Stimulated activated CD4-positive, alpha-beta T cell treated with anti-CD3 and anti-CD28 coated beads, Interleukin-4, amount 100 ng/mL, for 48 hours (primary cell): ENCODE measurements at regions not wholly inside any gene's neighbourhood (a gene's known extent, or its start where the extent isn't known, plus 50 kb on each side); places are given as distances from the start of the nearest gene placed in this dataset.
"Not testable (repeated sequence)": the region's sequence is repeated elsewhere in the genome, so short reads cannot be mapped to it uniquely, and the experiment has no call there.

Source experiments
- DNase-seq, 2 donors: peaks; one replicate each; pipeline ENCODE4 v3.0.0-alpha.2; 2020; ENCODE audit warnings: low read depth in 2 of 2

DNA sequence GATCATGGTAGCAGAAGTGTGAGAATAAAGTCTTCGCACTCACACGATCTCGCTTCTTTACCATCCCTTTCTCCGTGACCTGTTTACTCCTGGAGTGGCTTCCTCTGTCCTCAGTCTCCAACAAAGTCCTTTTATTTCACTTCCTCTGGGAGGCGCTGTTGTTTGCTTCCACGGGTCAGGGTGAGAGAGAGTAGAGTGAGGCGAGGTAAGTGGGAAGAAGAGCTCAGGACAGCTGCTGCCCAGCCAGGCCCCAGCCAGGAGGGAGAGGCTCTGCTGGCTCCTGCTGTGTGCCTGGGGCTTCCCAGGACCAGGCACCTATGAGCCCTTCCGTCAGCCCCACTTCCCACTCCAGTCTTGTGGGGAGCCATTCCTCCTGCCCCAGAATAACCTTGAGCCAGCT is 242.1 kb downstream of the FGF9 start:
- DNase-seq, result no peak

- DNase-seq, result no peak
Observed at GRCh38 chr13:21917086-21918015, 246.5 kb downstream of the FGF9 start.

- DNase-seq, result not testable (repeated sequence)
Observed at GRCh38 chr13:21920802-21921201, 249.9 kb downstream of the FGF9 start.

DNA sequence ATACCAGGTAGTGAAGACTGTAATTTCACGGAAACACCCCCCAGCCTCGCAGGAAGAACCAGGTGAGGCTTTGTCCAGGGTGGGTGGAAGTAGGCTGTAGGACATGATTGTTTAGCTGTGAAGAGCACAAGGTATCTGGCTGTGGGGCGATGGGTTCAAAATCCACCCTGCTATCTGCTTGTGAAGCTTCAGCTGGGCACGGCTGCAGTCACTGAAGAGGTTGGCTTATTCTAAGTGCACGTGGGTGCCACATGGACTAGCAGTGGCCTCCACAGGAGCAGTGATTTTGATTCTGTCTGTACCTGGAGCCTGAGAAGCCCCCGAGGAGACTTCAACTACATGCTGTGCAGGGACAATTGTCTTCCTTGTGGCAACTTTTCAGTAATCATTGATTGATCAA is 254.1 kb downstream of the FGF9 start:
- no peak for DNase-seq

DNA sequence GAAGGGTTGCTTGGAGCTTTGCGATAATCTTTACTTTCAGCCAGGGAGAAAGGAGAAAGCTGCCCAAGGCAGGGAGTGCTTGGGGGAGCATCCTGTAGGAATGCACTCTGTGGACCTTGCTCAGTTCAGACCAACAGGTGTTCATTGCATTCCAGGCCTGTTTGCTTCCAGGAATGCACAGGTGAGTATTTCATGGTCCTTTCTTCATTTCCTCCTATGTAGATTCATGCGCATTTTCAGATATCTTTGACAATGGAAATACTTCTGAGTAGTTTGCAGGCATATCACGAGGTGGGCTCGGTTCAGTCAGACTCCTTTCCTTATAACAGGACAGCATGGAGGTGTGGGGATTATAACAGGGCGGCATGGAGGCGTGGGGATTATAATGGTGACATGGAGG is 254.8 kb downstream of the FGF9 start:
- DNase-seq, result no peak

DNA sequence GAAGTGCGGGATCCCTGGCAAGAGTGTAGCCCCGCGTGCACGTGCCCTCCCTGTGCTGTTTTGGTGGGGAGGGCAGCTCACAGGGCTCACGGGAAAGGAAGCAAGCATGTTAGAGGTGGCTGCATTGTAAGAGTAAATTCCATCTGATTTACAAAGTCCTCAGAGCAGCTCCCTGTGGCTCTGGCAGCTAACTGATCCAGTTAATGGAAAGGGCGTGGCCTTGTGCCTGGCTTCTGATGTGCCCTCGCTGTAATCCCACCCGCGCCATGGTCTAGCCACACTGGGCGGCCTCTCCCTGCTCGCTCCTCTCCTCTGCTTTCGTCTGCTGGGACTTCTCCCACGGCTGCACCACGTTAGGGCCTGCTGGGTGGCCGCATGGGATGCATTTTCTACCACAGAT is 258.5 kb downstream of the FGF9 start:
- no peak for DNase-seq

- DNase-seq, result no peak
Observed at GRCh38 chr13:21930536-21930935, 259.7 kb downstream of the FGF9 start.

DNA sequence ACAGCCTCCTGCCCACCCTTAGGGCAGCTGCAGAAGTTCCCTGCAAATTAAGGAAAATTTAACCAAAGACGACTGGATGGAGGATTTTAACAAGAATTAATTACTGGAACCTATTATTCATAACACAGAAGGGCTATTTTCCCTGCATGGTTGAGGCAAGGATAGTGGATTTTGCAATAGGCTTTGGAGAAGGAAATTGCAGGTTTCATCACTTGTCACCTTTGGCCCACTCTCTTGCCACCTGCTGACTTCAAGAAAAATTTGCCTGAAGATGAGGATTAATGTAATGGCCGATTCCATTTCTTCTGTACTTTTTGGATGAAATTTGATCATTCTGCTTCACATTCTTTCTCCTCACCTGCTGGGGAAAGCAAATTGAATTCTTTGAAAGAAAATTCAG is 261.7 kb downstream of the FGF9 start:
- no peak for DNase-seq

DNA sequence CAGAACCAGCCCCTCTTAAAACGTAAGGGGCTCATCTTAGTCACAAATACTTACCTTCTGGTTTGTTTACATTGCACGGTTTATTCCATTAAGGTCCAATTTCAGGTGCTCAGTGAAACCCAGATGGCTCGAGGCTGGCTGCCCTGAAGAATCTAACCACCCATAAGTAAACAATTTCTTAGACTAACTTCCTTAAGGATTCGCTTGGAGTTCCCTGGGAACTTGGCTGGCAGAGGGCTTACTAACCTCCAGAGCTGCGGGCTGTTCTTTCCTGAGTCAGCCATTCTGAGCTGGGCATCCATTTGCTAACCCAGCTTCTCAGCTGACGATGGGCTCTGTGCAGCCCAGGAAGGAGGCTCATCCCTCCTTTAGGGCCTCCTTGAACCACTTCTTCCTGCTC is 262.1 kb downstream of the FGF9 start:
- no peak for DNase-seq

DNA sequence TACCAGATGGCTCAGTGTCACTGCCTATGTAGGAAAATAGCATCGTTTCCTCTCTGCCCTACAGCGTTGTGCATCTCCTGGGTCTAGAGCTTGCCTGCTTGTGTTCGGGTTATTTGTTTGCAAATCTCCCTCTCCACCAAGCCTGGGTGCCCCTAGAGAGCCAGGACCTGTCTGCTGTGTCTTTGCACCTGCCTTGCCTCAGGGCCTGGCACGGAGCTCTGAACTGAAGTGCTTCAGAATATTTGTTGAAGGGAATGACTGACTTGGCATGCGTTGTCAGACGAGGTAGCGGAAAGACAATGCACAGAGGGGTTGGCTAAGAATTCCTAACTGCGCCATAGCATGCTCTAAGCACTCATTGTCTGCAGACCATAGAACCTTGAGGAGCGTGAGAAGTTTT is 263.4 kb downstream of the FGF9 start:
- DNase-seq, result no peak

GRCh38 chr13:21936674-21937073 is 265.8 kb downstream of the FGF9 start:
- no peak for DNase-seq

GRCh38 chr13:21938168-21938567 is 267.3 kb downstream of the FGF9 start:
- no peak for DNase-seq

DNA sequence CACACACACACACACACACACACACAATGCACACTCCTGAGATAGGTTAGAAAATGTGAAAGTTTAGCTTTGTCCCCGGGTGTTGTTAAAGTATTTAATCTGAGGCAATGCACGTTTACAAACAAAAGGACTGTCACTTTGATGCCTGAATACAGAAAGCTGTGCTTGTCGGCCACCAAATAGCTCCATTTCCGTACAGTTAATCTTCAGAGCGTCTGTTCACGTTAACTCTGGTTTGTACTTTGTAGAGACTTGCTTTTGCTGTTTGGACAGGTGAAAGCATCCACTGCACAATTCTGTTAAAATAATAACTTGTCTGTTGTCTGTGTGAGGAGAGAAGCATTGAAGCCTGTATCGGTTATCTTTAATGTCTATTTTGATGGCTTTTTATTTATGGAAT is 267.8 kb downstream of the FGF9 start:
- no peak for DNase-seq

DNA sequence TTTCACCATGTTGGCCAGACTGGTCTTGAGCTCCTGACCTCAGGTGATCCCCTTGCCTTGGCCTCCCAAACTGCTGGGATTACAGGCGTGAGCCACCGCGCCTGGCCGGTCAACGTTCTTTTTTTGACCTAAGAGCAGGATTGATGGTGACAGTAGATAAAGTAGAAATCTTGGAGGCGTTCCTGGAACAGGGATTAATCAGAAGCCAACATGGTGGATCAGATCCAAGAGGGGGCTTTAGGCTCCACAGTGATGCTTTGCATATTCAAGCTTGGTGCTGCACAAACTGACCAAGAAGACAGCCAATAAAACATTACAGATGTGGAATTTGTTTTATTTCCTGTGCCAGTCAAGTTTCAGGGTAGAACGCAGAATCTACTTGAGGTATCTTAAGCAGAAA is 271.2 kb downstream of the FGF9 start:
- DNase-seq, result no peak

- no peak for DNase-seq
Observed at GRCh38 chr13:21944610-21945009, 273.7 kb downstream of the FGF9 start.

GRCh38 chr13:21945195-21945594 is 274.3 kb downstream of the FGF9 start:
- no peak for DNase-seq

DNA sequence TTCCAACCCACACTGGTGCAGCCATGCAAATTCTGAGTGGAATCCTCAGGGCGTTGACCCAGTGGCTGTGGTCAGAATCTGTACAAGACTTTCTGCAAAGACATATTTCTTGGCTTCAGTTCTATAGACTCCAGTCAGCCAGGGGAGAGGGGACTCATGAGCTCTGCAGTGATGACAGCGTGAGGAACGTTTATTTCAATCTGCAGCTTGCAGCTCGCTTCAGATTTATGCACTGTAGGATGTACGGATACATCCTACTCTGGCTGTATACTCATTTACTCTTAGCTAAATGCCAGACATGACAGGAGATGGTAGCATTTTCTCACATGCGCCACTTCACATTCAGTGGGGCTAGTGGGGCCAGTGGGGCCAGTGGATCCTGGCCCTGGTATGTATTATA is 276.1 kb downstream of the FGF9 start:
- no peak for DNase-seq

- DNase-seq, result no peak
Observed at GRCh38 chr13:21948769-21949474, 278.0 kb downstream of the FGF9 start.

DNA sequence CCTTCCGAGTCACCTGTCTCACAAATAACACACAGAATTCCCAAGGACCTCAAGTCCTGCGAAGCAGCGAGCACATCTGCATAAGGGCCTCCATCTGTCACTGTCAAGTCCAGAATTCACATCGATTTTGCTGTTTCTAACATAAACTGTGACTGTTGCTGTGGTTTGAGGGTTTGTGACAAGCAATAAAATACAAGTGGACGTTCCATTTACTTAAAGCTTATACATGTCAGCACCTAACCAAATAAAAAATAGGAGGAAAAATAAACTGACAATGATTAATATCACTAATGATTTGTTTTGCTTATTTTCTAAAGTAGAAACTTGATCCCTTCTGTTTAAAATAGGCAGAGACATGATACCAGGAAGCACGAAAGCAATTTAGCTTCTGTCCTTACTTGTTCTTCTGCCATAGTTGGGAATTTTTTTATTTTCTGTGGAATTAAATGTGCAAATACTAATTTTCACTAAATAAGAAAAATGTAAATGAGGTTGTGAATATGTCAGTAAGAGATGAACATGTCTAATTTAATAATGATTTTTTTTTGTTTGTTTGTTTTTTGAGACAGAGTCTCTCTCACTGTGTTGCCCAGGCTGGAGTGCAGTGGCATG is 279.1 kb downstream of the FGF9 start:
- DNase-seq, result no peak

- DNase-seq, result no peak
Observed at GRCh38 chr13:21956666-21957065, 285.8 kb downstream of the FGF9 start.

DNA sequence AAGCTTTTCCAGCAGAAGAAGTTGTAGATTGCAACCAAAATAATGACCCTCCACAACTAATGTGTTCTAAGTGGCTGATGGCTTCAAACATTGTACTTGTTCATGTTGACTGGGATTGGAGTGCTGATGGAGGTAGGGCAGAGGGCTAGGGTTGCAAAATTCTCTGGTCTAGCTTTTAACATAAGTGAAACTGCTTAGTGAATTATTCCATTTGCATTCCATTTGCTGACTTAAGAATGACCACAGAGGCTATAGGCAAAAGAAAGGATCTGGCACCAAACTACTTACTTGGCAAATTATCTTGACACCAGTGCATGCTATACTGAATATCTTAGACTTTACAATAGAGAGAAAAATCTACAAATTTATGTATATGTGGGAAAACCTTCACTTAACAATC is 287.0 kb downstream of the FGF9 start:
- no peak for DNase-seq

DNA sequence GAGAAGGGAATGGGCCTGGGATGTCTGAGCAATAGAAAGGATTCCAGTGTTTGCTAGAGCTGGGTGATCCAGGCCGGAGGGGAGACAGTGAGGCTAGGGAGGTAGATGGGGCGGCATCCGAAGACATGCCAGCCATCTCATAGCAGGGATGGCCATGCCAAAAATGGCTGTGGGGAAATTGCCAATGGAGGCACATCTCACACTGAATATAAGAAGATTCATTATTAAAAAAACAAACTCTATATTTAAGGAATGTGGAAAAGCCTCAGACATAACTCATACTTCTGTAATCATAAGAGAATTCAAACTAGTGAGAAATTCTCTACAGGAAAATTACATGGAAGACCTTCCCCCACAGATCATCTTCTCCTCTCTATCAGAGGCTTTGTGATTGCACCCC is 289.2 kb downstream of the FGF9 start:
- DNase-seq, result no peak

GRCh38 chr13:21964686-21965085 is 293.8 kb downstream of the FGF9 start:
- no peak for DNase-seq
